ENCODE measurements at regions not wholly inside any gene's neighbourhood (a gene's known extent, or its start where the extent isn't known, plus 50 kb on each side); places are given as distances from the start of the nearest gene placed in this dataset.
"Not testable (repeated sequence)": the region's sequence is repeated elsewhere in the genome, so short reads cannot be mapped to it uniquely, and the experiment has no call there.

GRCh38 chrX:63285375-63285774 lies 65.8 kb downstream of the SPIN4 start:
- no peak overlapping the region for H3K27ac ChIP-seq
- no peaks in the 10 kb centered on the region for H3K4me1 ChIP-seq (replicated peaks)
- no peaks in the 10 kb centered on the region for H3K27me3 ChIP-seq (replicated peaks)
- no peaks in the 10 kb centered on the region for H3K9me3 ChIP-seq (replicated peaks)
- no peak for DNase-seq (ENCODE audit: low read depth in 1 of 2, low spot score in 2 of 2)
- H3K4me3 ChIP-seq, result no peak overlapping the region
- H3K36me3 ChIP-seq, result no peaks in the 10 kb centered on the region

GRCh38 chrX:63284659-63285058 lies 66.5 kb downstream of the SPIN4 start:
- H3K4me3 ChIP-seq, result no peak overlapping the region

GRCh38 chrX:63283348-63283747 lies 67.8 kb downstream of the SPIN4 start:
- DNase-seq (ENCODE audit: low read depth in 1 of 2, low spot score in 2 of 2), result no peak
- no peaks in the 10 kb centered on the region for H3K27me3 ChIP-seq (replicated peaks)

More at GRCh38 chrX:63284659-63285058, 66.5 kb downstream of the SPIN4 start:
- Histone ChIP-seq H3K27ac (no peak overlapping the region), H3K36me3 (no peaks in the 10 kb centered on the region), H3K27me3 (replicated peaks) (no peaks in the 10 kb centered on the region), H3K4me1 (replicated peaks) (no peaks in the 10 kb centered on the region), H3K9me3 (replicated peaks) (no peaks in the 10 kb centered on the region)
- DNase-seq (ENCODE audit: low read depth in 1 of 2, low spot score in 2 of 2), result no peak

GRCh38 chrX:63282828-63283227 lies 68.3 kb downstream of the SPIN4 start:
- H3K36me3 ChIP-seq, result no peaks in the 10 kb centered on the region
- no peaks in the 10 kb centered on the region for H3K4me1 ChIP-seq (replicated peaks)
- no peak overlapping the region for H3K4me3 ChIP-seq
- no peaks in the 10 kb centered on the region for H3K27me3 ChIP-seq (replicated peaks)
- H3K9me3 ChIP-seq (replicated peaks), result no peaks in the 10 kb centered on the region
- H3K27ac ChIP-seq, result no peak overlapping the region
- DNase-seq (ENCODE audit: low read depth in 1 of 2, low spot score in 2 of 2), result no peak

More at GRCh38 chrX:63283348-63283747, 67.8 kb downstream of the SPIN4 start:
- Histone ChIP-seq H3K4me1 (replicated peaks) (no peaks in the 10 kb centered on the region), H3K9me3 (replicated peaks) (no peaks in the 10 kb centered on the region), H3K36me3 (no peaks in the 10 kb centered on the region), H3K27ac (no peak overlapping the region), H3K4me3 (no peak overlapping the region)

- no peaks in the 10 kb centered on the region for H3K36me3 ChIP-seq
- no peak for DNase-seq (ENCODE audit: low read depth in 1 of 2, low spot score in 2 of 2)
- H3K27me3 ChIP-seq (replicated peaks), result no peaks in the 10 kb centered on the region
- H3K9me3 ChIP-seq (replicated peaks), result no peaks in the 10 kb centered on the region
- H3K4me1 ChIP-seq (replicated peaks), result no peaks in the 10 kb centered on the region
- no peak overlapping the region for H3K27ac ChIP-seq
- H3K4me3 ChIP-seq, result no peak overlapping the region
Measured at GRCh38 chrX:63282077-63282476, 69.1 kb downstream of the SPIN4 start.

- Histone ChIP-seq H3K27ac (no peak overlapping the region), H3K36me3 (no peaks in the 10 kb centered on the region), H3K9me3 (replicated peaks) (no peaks in the 10 kb centered on the region), H3K4me3 (no peak overlapping the region), H3K4me1 (replicated peaks) (no peaks in the 10 kb centered on the region), H3K27me3 (replicated peaks) (no peaks in the 10 kb centered on the region)
- DNase-seq (ENCODE audit: low read depth in 1 of 2, low spot score in 2 of 2), result no peak
Measured at GRCh38 chrX:63281465-63281864, 69.7 kb downstream of the SPIN4 start.

- H3K27me3 ChIP-seq (replicated peaks); H3K4me1 ChIP-seq (replicated peaks); H3K9me3 ChIP-seq (replicated peaks); H3K27ac ChIP-seq; H3K36me3 ChIP-seq; H3K4me3 ChIP-seq; DNase-seq (ENCODE audit: low read depth in 1 of 2, low spot score in 2 of 2): not testable (repeated sequence)
Measured at GRCh38 chrX:63277394-63277793, 73.7 kb downstream of the SPIN4 start.

- Histone ChIP-seq H3K36me3 (no peaks in the 10 kb centered on the region), H3K27me3 (replicated peaks) (no peaks in the 10 kb centered on the region), H3K4me1 (replicated peaks) (no peaks in the 10 kb centered on the region), H3K9me3 (replicated peaks) (no peaks in the 10 kb centered on the region), H3K27ac (no peak overlapping the region), H3K4me3 (no peak overlapping the region)
- DNase-seq (ENCODE audit: low read depth in 1 of 2, low spot score in 2 of 2), result no peak
Measured at GRCh38 chrX:63275127-63275526, 76.0 kb downstream of the SPIN4 start.

GRCh38 chrX:63270873-63271272 lies 80.3 kb downstream of the SPIN4 start:
- Histone ChIP-seq H3K4me1 (replicated peaks) (no peaks in the 10 kb centered on the region), H3K9me3 (replicated peaks) (no peaks in the 10 kb centered on the region), H3K27me3 (replicated peaks) (no peaks in the 10 kb centered on the region), H3K36me3 (no peaks in the 10 kb centered on the region), H3K27ac (no peak overlapping the region), H3K4me3 (no peak overlapping the region)
- no peak for DNase-seq (ENCODE audit: low read depth in 1 of 2, low spot score in 2 of 2)

- no peak overlapping the region for H3K4me3 ChIP-seq
- DNase-seq (ENCODE audit: low read depth in 1 of 2, low spot score in 2 of 2), result no peak
- H3K27ac ChIP-seq, result no peak overlapping the region
- no peaks in the 10 kb centered on the region for H3K4me1 ChIP-seq (replicated peaks)
- no peaks in the 10 kb centered on the region for H3K27me3 ChIP-seq (replicated peaks)
- H3K36me3 ChIP-seq, result no peaks in the 10 kb centered on the region
- H3K9me3 ChIP-seq (replicated peaks), result no peaks in the 10 kb centered on the region
Measured at GRCh38 chrX:63258144-63258543, 93.0 kb downstream of the SPIN4 start.

GRCh38 chrX:63250253-63250868 lies 100.8 kb downstream of the SPIN4 start:
- no peaks in the 10 kb centered on the region for H3K9me3 ChIP-seq (replicated peaks)
- no peak overlapping the region for H3K4me3 ChIP-seq
- H3K36me3 ChIP-seq, result no peaks in the 10 kb centered on the region
- no peak overlapping the region for H3K27ac ChIP-seq
- H3K4me1 ChIP-seq (replicated peaks), result no peaks in the 10 kb centered on the region
- DNase-seq (ENCODE audit: low read depth in 1 of 2, low spot score in 2 of 2), result peak; percentile 30 to 47
- H3K27me3 ChIP-seq (replicated peaks), result no peaks in the 10 kb centered on the region

GRCh38 chrX:63242689-63243088 lies 108.4 kb downstream of the SPIN4 start:
- not testable (repeated sequence) for H3K4me3 ChIP-seq; H3K27ac ChIP-seq; H3K36me3 ChIP-seq; H3K27me3 ChIP-seq (replicated peaks); DNase-seq (ENCODE audit: low read depth in 1 of 2, low spot score in 2 of 2); H3K9me3 ChIP-seq (replicated peaks); H3K4me1 ChIP-seq (replicated peaks)

- not testable (repeated sequence) for H3K9me3 ChIP-seq (replicated peaks); H3K4me3 ChIP-seq; DNase-seq (ENCODE audit: low read depth in 1 of 2, low spot score in 2 of 2); H3K4me1 ChIP-seq (replicated peaks); H3K36me3 ChIP-seq; H3K27ac ChIP-seq; H3K27me3 ChIP-seq (replicated peaks)
Measured at GRCh38 chrX:63235963-63236362, 115.2 kb downstream of the SPIN4 start.

- not testable (repeated sequence) for H3K27me3 ChIP-seq (replicated peaks); H3K9me3 ChIP-seq (replicated peaks); H3K4me3 ChIP-seq; H3K4me1 ChIP-seq (replicated peaks); H3K27ac ChIP-seq; DNase-seq (ENCODE audit: low read depth in 1 of 2, low spot score in 2 of 2); H3K36me3 ChIP-seq
Measured at GRCh38 chrX:63233013-63233412, 118.1 kb downstream of the SPIN4 start.

GRCh38 chrX:63218202-63218601 lies 132.9 kb downstream of the SPIN4 start:
- H3K4me1 ChIP-seq (replicated peaks); H3K27ac ChIP-seq; H3K27me3 ChIP-seq (replicated peaks); H3K36me3 ChIP-seq; DNase-seq (ENCODE audit: low read depth in 1 of 2, low spot score in 2 of 2); H3K9me3 ChIP-seq (replicated peaks); H3K4me3 ChIP-seq: not testable (repeated sequence)

Measured in SJSA1 (cell line).